ENCODE measurements at regions not wholly inside any gene's neighbourhood (a gene's known extent, or its start where the extent isn't known, plus 50 kb on each side); places are given as distances from the start of the nearest gene placed in this dataset.
A peak's percentile ranks its signal among the peaks of the same experiment; 100 is the strongest.
"Not testable (repeated sequence)": the region's sequence is repeated elsewhere in the genome, so short reads cannot be mapped to it uniquely, and the experiment has no call there.

- DNase-seq = no peak
These were observed 215.5 kb upstream of the KLF14 start for GRCh38 chr7:130949550-130949949.

- DNase-seq = no peak
These were observed 216.0 kb upstream of the KLF14 start for GRCh38 chr7:130950054-130950453.

- no peak for DNase-seq
These were observed 216.7 kb upstream of the KLF14 start for GRCh38 chr7:130950741-130951140.

- DNase-seq = no peak
These were observed 217.4 kb upstream of the KLF14 start for GRCh38 chr7:130951303-130951975.

- no peak for DNase-seq
These were observed 218.2 kb upstream of the KLF14 start for GRCh38 chr7:130951976-130952876.

GRCh38 chr7:130953196-130953595 is 219.2 kb upstream of the KLF14 start:
- DNase-seq = no peak

GRCh38 chr7:130954918-130955564 is 221.0 kb upstream of the KLF14 start:
- DNase-seq = no peak

GRCh38 chr7:130955565-130955919 is 221.5 kb upstream of the KLF14 start:
- DNase-seq = no peak

GRCh38 chr7:130956417-130957136 is 222.6 kb upstream of the KLF14 start:
- no peak for DNase-seq

- no peak for DNase-seq
These were observed 223.1 kb upstream of the KLF14 start for GRCh38 chr7:130957137-130957513.

GRCh38 chr7:130957722-130958435 is 223.9 kb upstream of the KLF14 start:
- DNase-seq = not testable (repeated sequence)

GRCh38 chr7:130958846-130959245 is 224.8 kb upstream of the KLF14 start:
- DNase-seq = no peak

GRCh38 chr7:130959743-130960207 is 225.8 kb upstream of the KLF14 start:
- DNase-seq = no peak

- no peak for DNase-seq
These were observed 226.4 kb upstream of the KLF14 start for GRCh38 chr7:130960208-130960988.

GRCh38 chr7:130961128-130961601 is 227.2 kb upstream of the KLF14 start:
- DNase-seq = no peak

GRCh38 chr7:130962109-130962508 is 228.1 kb upstream of the KLF14 start:
- DNase-seq = no peak

- no peak for DNase-seq
These were observed 229.3 kb upstream of the KLF14 start for GRCh38 chr7:130963339-130963738.

GRCh38 chr7:130965515-130965914 is 231.5 kb upstream of the KLF14 start:
- DNase-seq = no peak

- no peak for DNase-seq
These were observed 232.4 kb upstream of the KLF14 start for GRCh38 chr7:130966246-130967009.

- DNase-seq = no peak
These were observed 236.2 kb upstream of the KLF14 start for GRCh38 chr7:130970196-130970595.

GRCh38 chr7:130970696-130971095 is 236.7 kb upstream of the KLF14 start:
- DNase-seq = peak; percentile 24
